Gastrocnemius medialis (tissue), 4 donors: ENCODE measurements at regions not wholly inside any gene's neighbourhood (a gene's known extent, or its start where the extent isn't known, plus 50 kb on each side); places are given as distances from the start of the nearest gene placed in this dataset.
A peak's percentile ranks its signal among the peaks of the same experiment; 100 is the strongest.

Experiments
- ATAC-seq, 2 donors: fragments of 150-250 bp; one replicate each; pipeline ENCODE4 v1.9.1; 2016
- DNase-seq, 2 donors: peaks; one replicate each; pipeline ENCODE4 v3.0.0-alpha.2; 2019
- H3K27ac ChIP-seq, 4 donors: fragments of 200-600 bp; sonication (generic); 1 replicate in 1 of 4; 2 replicates in 3 of 4; pipeline ENCODE4 v1.5.1; 2016 to 2018; ENCODE audit warnings: mild to moderate bottlenecking in 2 of 4, moderate library complexity in 1 of 4
- H3K27me3 ChIP-seq, 3 donors: fragments of 200-600 bp; sonication (generic) in 2 of 3; 1 replicate in 1 of 3; 2 replicates in 2 of 3; pipeline versions ENCODE4 v1.5.1 to v1.6.0; 2016 to 2019; ENCODE audit warnings: mild to moderate bottlenecking in 1 of 3, moderate library complexity in 1 of 3
- H3K36me3 ChIP-seq, 2 donors: fragments of 200-600 bp; sonication (generic) in 1 of 2; one replicate each; pipeline ENCODE4 v1.5.1; 2017 to 2018
- H3K4me1 ChIP-seq, 2 donors: fragments of 200-600 bp; sonication (generic) in 1 of 2; one replicate each; pipeline ENCODE4 v1.5.1; 2016 to 2017; ENCODE audit warnings: mild to moderate bottlenecking in 2 of 2
- H3K4me3 ChIP-seq, 4 donors: fragments of 200-600 bp; sonication (generic) in 3 of 4; 1 replicate in 1 of 4; 2 replicates in 3 of 4; pipeline ENCODE4 v1.5.1; 2016 to 2019; ENCODE audit warnings: mild to moderate bottlenecking in 2 of 4
- H3K9me3 ChIP-seq, 3 donors: fragments of 200-600 bp; sonication (generic) in 2 of 3; 1 replicate in 1 of 3; 2 replicates in 2 of 3; pipeline ENCODE4 v1.5.1; 2016 to 2019
- CTCF ChIP-seq, 5 experiments: fragments of 450-650 bp in 3 of 5; fragments of 200-600 bp in 2 of 5; sonication (generic) in 2 of 5; IDR thresholded peaks in 4 of 5; conservative IDR thresholded peaks in 1 of 5; 1 replicate in 4 of 5; 2 replicates in 1 of 5; pipeline ENCODE4 v1.5.1; 2016 to 2019; ENCODE audit warnings: antibody characterized with exemption in 5 of 5, mild to moderate bottlenecking in 3 of 5, moderate library complexity in 3 of 5
- POLR2A ChIP-seq, 2 donors: fragments of 450-650 bp; IDR thresholded peaks; one replicate each; pipeline ENCODE4 v1.6.1; 2017; ENCODE audit warnings: antibody characterized with exemption in 2 of 2, mild to moderate bottlenecking in 2 of 2, moderate library complexity in 2 of 2
- in situ Hi-C, 4 donors: fragments of 200-750 bp; cut with MboI; loops; one replicate each; pipeline versions ENCODE4 v1.15.0 to v1.8.0; 2017; ENCODE audit warnings: low sequenced_read_pairs in 4 of 4
- intact Hi-C: fragments of 100-400 bp; cut with DNase I; formaldehyde crosslinking; loops from one replicate; pipeline ENCODE4 v1.15.1; 2023; ENCODE audit warnings: low total_unique reads

GRCh38 chr16:73176577-73177013, 128.7 kb upstream of the ZFHX3 start:
- TF ChIP-seq POLR2A (IDR thresholded peaks at IDR 0.05) (no peak), CTCF (IDR thresholded peaks at IDR 0.05 in 4 of 5, conservative IDR thresholded peaks at IDR 0.05 in 1 of 5) (no peak)
- ATAC-seq: peak in 1 of 2 donors; percentile 34
- H3K27ac ChIP-seq: no peak overlapping the region
- peaks cover 10 to 17% of the 10 kb centered on the region in 2 donors for H3K4me1 ChIP-seq
- H3K27me3 ChIP-seq: peaks cover 0 to 2% (median 0%) of the 10 kb centered on the region in 3 donors
- DNase-seq: no peak
- H3K36me3 ChIP-seq: no peaks in the 10 kb centered on the region
- in situ Hi-C loops (loop anchor here in 2 of 4 donors (25.0 kb wide), 2 partner anchors 89 to 514 kb away; no protein-coding TSS in a partner anchor), intact Hi-C loops (no loop called here)
- H3K9me3 ChIP-seq: no peaks in the 10 kb centered on the region
- H3K4me3 ChIP-seq: no peak overlapping the region

- intact Hi-C loops (loop anchor here (5.0 kb wide), 1 partner anchor 81 kb away; no protein-coding TSS in a partner anchor), in situ Hi-C loops (no loop called here)
- no peaks in the 10 kb centered on the region for H3K9me3 ChIP-seq
- H3K27me3 ChIP-seq: peaks cover 0 to 3% (median 0%) of the 10 kb centered on the region in 3 donors
- peak overlapping the region in 1 of 4 donors; percentile 15 for H3K4me3 ChIP-seq
- H3K4me1 ChIP-seq: peaks cover 10 to 18% of the 10 kb centered on the region in 2 donors
- H3K36me3 ChIP-seq: no peaks in the 10 kb centered on the region
- ATAC-seq (peak in 1 of 2 donors; percentile 14), DNase-seq (no peak)
- TF ChIP-seq POLR2A (IDR thresholded peaks at IDR 0.05) (no peak), CTCF (IDR thresholded peaks at IDR 0.05 in 4 of 5, conservative IDR thresholded peaks at IDR 0.05 in 1 of 5) (peak in 1 of 5 experiments; percentile 17)
- peak overlapping the region; percentile 52 to 63 (median 60) for H3K27ac ChIP-seq
Observed at GRCh38 chr16:73172973-73173709, 125.2 kb upstream of the ZFHX3 start.

GRCh38 chr16:73172241-73172972, 124.5 kb upstream of the ZFHX3 start:
- Histone ChIP-seq H3K4me3 (no peak overlapping the region), H3K9me3 (no peaks in the 10 kb centered on the region), H3K27me3 (peaks cover 0 to 3% (median 0%) of the 10 kb centered on the region in 3 donors), H3K4me1 (peaks cover 10 to 18% of the 10 kb centered on the region in 2 donors), H3K27ac (peak overlapping the region; percentile 49 to 63 (median 60)), H3K36me3 (no peaks in the 10 kb centered on the region)
- intact Hi-C loops (loop anchor here (5.0 kb wide), 1 partner anchor 80 kb away; no protein-coding TSS in a partner anchor), in situ Hi-C loops (no loop called here)
- peak in 1 of 2 donors; percentile 38 for DNase-seq
- peak; percentile 56 to 71 for ATAC-seq
- TF ChIP-seq POLR2A (IDR thresholded peaks at IDR 0.05) (no peak), CTCF (IDR thresholded peaks at IDR 0.05 in 4 of 5, conservative IDR thresholded peaks at IDR 0.05 in 1 of 5) (no peak)

- H3K27ac ChIP-seq: peak overlapping the region; percentile 49 to 63 (median 60)
- no peak for TF ChIP-seq POLR2A (IDR thresholded peaks at IDR 0.05)
- no peak for TF ChIP-seq CTCF (IDR thresholded peaks at IDR 0.05 in 4 of 5, conservative IDR thresholded peaks at IDR 0.05 in 1 of 5)
- no peak for DNase-seq
- intact Hi-C loops: loop anchor here (5.0 kb wide), 1 partner anchor 80 kb away; no protein-coding TSS in a partner anchor
- ATAC-seq: no peak
- H3K9me3 ChIP-seq: no peaks in the 10 kb centered on the region
- peaks cover 10 to 18% of the 10 kb centered on the region in 2 donors for H3K4me1 ChIP-seq
- in situ Hi-C loops: no loop called here
- H3K27me3 ChIP-seq: peaks cover 0 to 3% (median 0%) of the 10 kb centered on the region in 3 donors
- H3K36me3 ChIP-seq: no peaks in the 10 kb centered on the region
- no peak overlapping the region for H3K4me3 ChIP-seq
Observed at GRCh38 chr16:73171901-73172240, 123.9 kb upstream of the ZFHX3 start.
